Liver (tissue), 7 donors: ENCODE measurements at regions not wholly inside any gene's neighbourhood (a gene's known extent, or its start where the extent isn't known, plus 50 kb on each side); places are given as distances from the start of the nearest gene placed in this dataset.

Source experiments
- DNase-seq: peaks from one replicate; pipeline ENCODE4 v3.0.0-alpha.2; 2017; ENCODE audit warnings: low spot score
- H3K27ac ChIP-seq, 2 donors: one replicate each; pipeline ENCODE4 v1.7.0; 2013; ENCODE audit warnings: inconsistent platforms in 2 of 2, low read length in 2 of 2, control low read depth in 1 of 2, low read depth in 1 of 2, mild to moderate bottlenecking in 1 of 2
- H3K27me3 ChIP-seq, 4 donors: one replicate each; pipeline versions ENCODE4 v1.6.1 to v1.7.0; 2013; ENCODE audit warnings: low read length in 3 of 4, inconsistent platforms in 1 of 4, mild to moderate bottlenecking in 1 of 4, moderate library complexity in 1 of 4; ENCODE audit not compliant: control insufficient read depth in 4 of 4, insufficient read depth in 4 of 4
- H3K36me3 ChIP-seq, 4 donors: one replicate each; pipeline versions ENCODE4 v1.6.1 to v1.7.0; 2013; ENCODE audit warnings: low read length in 3 of 4, mild to moderate bottlenecking in 3 of 4, low read depth in 1 of 4, moderate library complexity in 1 of 4; ENCODE audit not compliant: control insufficient read depth in 4 of 4, insufficient read depth in 3 of 4
- H3K4me1 ChIP-seq, 4 donors: one replicate each; pipeline versions ENCODE4 v1.6.1 to v1.7.0; 2013; ENCODE audit warnings: low read length in 3 of 4, mild to moderate bottlenecking in 3 of 4, moderate library complexity in 1 of 4; ENCODE audit not compliant: control insufficient read depth in 4 of 4, insufficient read depth in 4 of 4
- H3K4me3 ChIP-seq, 3 donors: one replicate each; pipeline versions ENCODE4 v1.6.1 to v1.7.0; 2013; ENCODE audit warnings: low read length in 3 of 3, control low read depth in 1 of 3, low read depth in 1 of 3, mild to moderate bottlenecking in 1 of 3
- H3K9ac ChIP-seq, 2 donors: one replicate each; pipeline ENCODE4 v1.7.0; 2013; ENCODE audit warnings: low read length in 2 of 2, mild to moderate bottlenecking in 2 of 2, moderate library complexity in 2 of 2, control low read depth in 1 of 2, low read depth in 1 of 2
- H3K9me3 ChIP-seq, 4 donors: one replicate each; pipeline versions ENCODE4 v1.6.1 to v1.7.0; 2013; ENCODE audit warnings: low read length in 3 of 4; ENCODE audit not compliant: control insufficient read depth in 4 of 4
- ATF3 ChIP-seq: IDR thresholded peaks from 2 replicates; pipeline ENCODE4 v1.6.1; 2016; ENCODE audit warnings: antibody characterized with exemption
- EGR1 ChIP-seq, 2 donors: IDR thresholded peaks; 2 replicates each; pipeline ENCODE4 v1.6.1; 2016 to 2018; ENCODE audit warnings: antibody characterized with exemption in 2 of 2, low read depth in 2 of 2
- FOXA1 ChIP-seq: IDR thresholded peaks from 2 replicates; pipeline ENCODE4 v1.6.1; 2016; ENCODE audit warnings: antibody characterized with exemption
- FOXA2 ChIP-seq: IDR thresholded peaks from 2 replicates; pipeline ENCODE4 v1.6.1; 2016; ENCODE audit warnings: antibody characterized with exemption
- GABPA ChIP-seq, 2 donors: IDR thresholded peaks in 1 of 2; conservative IDR thresholded peaks in 1 of 2; 2 replicates each; pipeline ENCODE4 v1.6.1; 2016; ENCODE audit warnings: antibody characterized with exemption in 2 of 2, mild to moderate bottlenecking in 1 of 2, moderate library complexity in 1 of 2
- HNF4A ChIP-seq, 2 donors: conservative IDR thresholded peaks; 2 replicates each; pipeline ENCODE4 v1.6.1; 2016; ENCODE audit warnings: antibody characterized with exemption in 2 of 2, mild to moderate bottlenecking in 2 of 2
- HNF4G ChIP-seq: IDR thresholded peaks from 2 replicates; pipeline ENCODE4 v1.6.1; 2016; ENCODE audit warnings: antibody characterized with exemption
- JUND ChIP-seq, 2 donors: IDR thresholded peaks; 2 replicates each; pipeline ENCODE4 v1.6.1; 2016; ENCODE audit warnings: antibody characterized with exemption in 2 of 2
- MAX ChIP-seq: IDR thresholded peaks from 2 replicates; pipeline ENCODE4 v1.6.1; 2016; ENCODE audit warnings: antibody characterized with exemption
- NR2F2 ChIP-seq: IDR thresholded peaks from 2 replicates; pipeline ENCODE4 v1.6.1; 2016; ENCODE audit warnings: antibody characterized with exemption
- RAD21 ChIP-seq, 2 donors: IDR thresholded peaks; 2 replicates each; pipeline ENCODE4 v1.6.1; 2016; ENCODE audit warnings: antibody characterized with exemption in 2 of 2, mild to moderate bottlenecking in 2 of 2
- REST ChIP-seq: IDR thresholded peaks from 2 replicates; pipeline ENCODE4 v1.6.1; 2016; ENCODE audit warnings: antibody characterized with exemption, mild to moderate bottlenecking
- RXRA ChIP-seq, 2 donors: IDR thresholded peaks; 2 replicates each; pipeline ENCODE4 v1.6.1; 2017 to 2018; ENCODE audit warnings: antibody characterized with exemption in 2 of 2, mild to moderate bottlenecking in 1 of 2
- SP1 ChIP-seq: IDR thresholded peaks from 2 replicates; pipeline ENCODE4 v1.6.1; 2018; ENCODE audit warnings: antibody characterized with exemption, mild to moderate bottlenecking
- TAF1 ChIP-seq: conservative IDR thresholded peaks from 2 replicates; pipeline ENCODE4 v1.6.1; 2016; ENCODE audit warnings: antibody characterized with exemption, mild to moderate bottlenecking
- YY1 ChIP-seq: IDR thresholded peaks from 2 replicates; pipeline ENCODE4 v1.6.1; 2016; ENCODE audit warnings: antibody characterized with exemption, mild to moderate bottlenecking
- ZBTB33 ChIP-seq: IDR thresholded peaks from 2 replicates; pipeline ENCODE4 v1.6.1; 2016; ENCODE audit warnings: antibody characterized with exemption
- WGBS: extraction: QIAGEN DNeasy Blood & Tissue Kit; methylation state at CpG from one replicate; pipeline ENCODE4 v1.1.7; 2013; 5-methylcytosine and 5-hydroxymethylcytosine counted together
- donor health status: healthy.
- donor health status: healthy.
- donor health status: healthy.
- donor health status: healthy.

- H3K4me3 ChIP-seq = no peak overlapping the region
- H3K9ac ChIP-seq = no peak overlapping the region
- H3K4me1 ChIP-seq = no peaks in the 10 kb centered on the region
- TF ChIP-seq GABPA (IDR thresholded peaks at IDR 0.05 in 1 of 2, conservative IDR thresholded peaks at IDR 0.05 in 1 of 2) = no peak
- no peak for TF ChIP-seq HNF4G
- TF ChIP-seq RAD21 (IDR thresholded peaks at IDR 0.05) = no peak
- TF ChIP-seq ZBTB33 = no peak
- no peak for TF ChIP-seq MAX
- no peak for TF ChIP-seq FOXA1
- TF ChIP-seq ATF3 = no peak
- no peak for TF ChIP-seq RXRA (IDR thresholded peaks at IDR 0.05)
- no peak for TF ChIP-seq YY1
- no peak for TF ChIP-seq TAF1
- TF ChIP-seq FOXA2 = no peak
- TF ChIP-seq EGR1 (IDR thresholded peaks at IDR 0.05; ENCODE audit: low read depth in 2 of 2) = no peak
- TF ChIP-seq HNF4A (conservative IDR thresholded peaks at IDR 0.05) = no peak
- no peak for TF ChIP-seq NR2F2
- no peak overlapping the region for H3K27ac ChIP-seq
- H3K9me3 ChIP-seq = peaks cover 0 to 2% (median 0%) of the 10 kb centered on the region in 4 donors
- WGBS = 77% methylated on average over 1 of the region's 1 CpG
- H3K36me3 ChIP-seq = no peaks in the 10 kb centered on the region
- DNase-seq = no peak
- no peaks in the 10 kb centered on the region for H3K27me3 ChIP-seq
These were observed 62.6 kb downstream of the FSCB start for GRCh38 chr14:44444454-44444853.

GRCh38 chr14:44438936-44439335 lies 68.1 kb downstream of the FSCB start:
- no peaks in the 10 kb centered on the region for H3K4me1 ChIP-seq
- peaks cover 0 to 3% (median 0%) of the 10 kb centered on the region in 4 donors for H3K9me3 ChIP-seq
- no peaks in the 10 kb centered on the region for H3K27me3 ChIP-seq
- no peak for DNase-seq
- H3K9ac ChIP-seq = no peak overlapping the region
- H3K4me3 ChIP-seq = no peak overlapping the region
- TF ChIP-seq YY1 (no peak), ATF3 (no peak), JUND (IDR thresholded peaks at IDR 0.05) (no peak), GABPA (IDR thresholded peaks at IDR 0.05 in 1 of 2, conservative IDR thresholded peaks at IDR 0.05 in 1 of 2) (no peak), ZBTB33 (no peak), RXRA (IDR thresholded peaks at IDR 0.05) (no peak)
- H3K27ac ChIP-seq = no peak overlapping the region
- H3K36me3 ChIP-seq = no peaks in the 10 kb centered on the region

- 65% methylated on average over 1 of the region's 1 CpG for WGBS
- Histone ChIP-seq H3K27me3 (no peaks in the 10 kb centered on the region), H3K36me3 (no peaks in the 10 kb centered on the region), H3K27ac (no peak overlapping the region), H3K4me1 (no peaks in the 10 kb centered on the region), H3K4me3 (no peak overlapping the region), H3K9ac (no peak overlapping the region), H3K9me3 (peaks cover 0 to 3% (median 0%) of the 10 kb centered on the region in 4 donors)
- DNase-seq = no peak
- no peak for TF ChIP-seq JUND (IDR thresholded peaks at IDR 0.05)
- no peak for TF ChIP-seq YY1
- TF ChIP-seq FOXA2 = no peak
- no peak for TF ChIP-seq ZBTB33
- no peak for TF ChIP-seq MAX
- TF ChIP-seq HNF4A (conservative IDR thresholded peaks at IDR 0.05) = no peak
- no peak for TF ChIP-seq SP1
- no peak for TF ChIP-seq RAD21 (IDR thresholded peaks at IDR 0.05)
- no peak for TF ChIP-seq HNF4G
- no peak for TF ChIP-seq REST
- no peak for TF ChIP-seq NR2F2
- TF ChIP-seq RXRA (IDR thresholded peaks at IDR 0.05) = no peak
These were observed 68.9 kb downstream of the FSCB start for GRCh38 chr14:44438221-44438620.
